HG03097 (cell line): ENCODE measurements at regions not wholly inside any gene's neighbourhood (a gene's known extent, or its start where the extent isn't known, plus 50 kb on each side); places are given as distances from the start of the nearest gene placed in this dataset.
"Not testable (repeated sequence)": the region's sequence is repeated elsewhere in the genome, so short reads cannot be mapped to it uniquely, and the experiment has no call there.

ENCODE experiments used
- ATAC-seq: cut with Tn5 transposase; IDR thresholded peaks from one replicate; pipeline ENCODE4 v1.9.1; 2021; ENCODE audit not compliant: unreplicated experiment, low FRiP score

- no peak for ATAC-seq
Measured at GRCh38 chr13:65342541-65343337, 1887.4 kb downstream of the PCDH9 start.

- ATAC-seq, result no peak
Measured at GRCh38 chr13:65339241-65339640, 1890.9 kb downstream of the PCDH9 start.

GRCh38 chr13:65336916-65337315 lies 1893.2 kb downstream of the PCDH9 start:
- ATAC-seq, result no peak

GRCh38 chr13:65336087-65336749 lies 1893.9 kb downstream of the PCDH9 start:
- ATAC-seq, result no peak

- ATAC-seq, result no peak
Measured at GRCh38 chr13:65330691-65331090, 1899.4 kb downstream of the PCDH9 start.

- no peak for ATAC-seq
Measured at GRCh38 chr13:65330287-65330686, 1899.8 kb downstream of the PCDH9 start.

- not testable (repeated sequence) for ATAC-seq
Measured at GRCh38 chr13:65323192-65323591, 1906.9 kb downstream of the PCDH9 start.

GRCh38 chr13:65321423-65321822 lies 1908.7 kb downstream of the PCDH9 start:
- not testable (repeated sequence) for ATAC-seq

GRCh38 chr13:65314008-65314407 lies 1916.1 kb downstream of the PCDH9 start:
- ATAC-seq, result no peak

GRCh38 chr13:65310663-65311328 lies 1919.3 kb downstream of the PCDH9 start:
- no peak for ATAC-seq

- ATAC-seq, result no peak
Measured at GRCh38 chr13:65309906-65310305, 1920.2 kb downstream of the PCDH9 start.

- ATAC-seq, result not testable (repeated sequence)
Measured at GRCh38 chr13:65308729-65309128, 1921.4 kb downstream of the PCDH9 start.

GRCh38 chr13:65307056-65307455 lies 1923.1 kb downstream of the PCDH9 start:
- ATAC-seq, result no peak

- ATAC-seq, result no peak
Measured at GRCh38 chr13:65302691-65303090, 1927.4 kb downstream of the PCDH9 start.

GRCh38 chr13:65301506-65301905 lies 1928.6 kb downstream of the PCDH9 start:
- no peak for ATAC-seq

- ATAC-seq, result no peak
Measured at GRCh38 chr13:65300220-65300619, 1929.9 kb downstream of the PCDH9 start.

- ATAC-seq, result no peak
Measured at GRCh38 chr13:65293530-65294198, 1936.5 kb downstream of the PCDH9 start.

GRCh38 chr13:65292488-65292901 lies 1937.6 kb downstream of the PCDH9 start:
- no peak for ATAC-seq

GRCh38 chr13:65287405-65287804 lies 1942.7 kb downstream of the PCDH9 start:
- ATAC-seq, result no peak

- ATAC-seq, result no peak
Measured at GRCh38 chr13:65275838-65276630, 1954.1 kb downstream of the PCDH9 start.
